ENCODE measurements at regions not wholly inside any gene's neighbourhood (a gene's known extent, or its start where the extent isn't known, plus 50 kb on each side); places are given as distances from the start of the nearest gene placed in this dataset.
"Not testable (repeated sequence)": the region's sequence is repeated elsewhere in the genome, so short reads cannot be mapped to it uniquely, and the experiment has no call there.

DNA sequence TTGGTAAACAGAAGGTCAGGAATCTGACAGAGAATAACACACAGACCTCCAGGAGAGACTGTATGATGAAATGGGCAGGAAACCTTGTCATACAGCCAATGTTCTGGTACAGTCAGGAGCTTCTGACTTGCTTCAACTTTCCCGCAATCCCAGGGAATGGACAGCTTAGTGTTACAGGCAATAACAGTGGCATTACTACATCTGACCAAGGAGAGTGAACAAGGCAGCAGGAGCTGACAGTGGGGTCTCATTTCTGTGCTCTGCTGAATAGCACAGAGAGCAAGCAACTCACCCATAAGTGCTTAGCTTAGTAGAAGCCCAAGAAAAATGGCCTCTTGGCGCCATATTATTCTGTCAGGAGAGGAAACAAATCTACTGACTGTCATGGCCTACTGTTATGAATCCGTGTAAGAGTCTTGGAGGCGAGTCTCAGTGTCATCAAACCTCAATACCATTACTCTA is 186.2 kb upstream of the MTPN start:
- DNase-seq = peak; percentile 29

DNA sequence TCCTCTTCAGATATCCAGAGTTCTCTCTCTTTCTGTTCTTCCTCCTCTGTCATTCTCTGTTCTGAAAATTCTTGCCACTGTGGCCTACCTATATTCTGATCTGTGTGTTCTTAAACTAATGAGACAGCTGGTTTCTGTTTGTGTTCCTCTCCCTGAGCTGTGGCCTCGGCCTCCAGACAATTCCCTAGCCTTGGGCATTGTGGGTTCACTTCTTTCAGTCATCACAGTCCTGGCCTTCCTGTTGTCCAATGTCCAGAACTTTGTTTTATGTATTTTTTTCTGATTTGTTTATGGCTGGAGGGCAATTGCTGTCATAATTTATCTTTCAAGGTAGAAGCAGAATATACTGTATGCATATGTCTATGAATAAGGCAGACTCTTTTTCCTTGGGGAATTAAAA is 173.2 kb upstream of the MTPN start:
- DNase-seq = no peak

DNA sequence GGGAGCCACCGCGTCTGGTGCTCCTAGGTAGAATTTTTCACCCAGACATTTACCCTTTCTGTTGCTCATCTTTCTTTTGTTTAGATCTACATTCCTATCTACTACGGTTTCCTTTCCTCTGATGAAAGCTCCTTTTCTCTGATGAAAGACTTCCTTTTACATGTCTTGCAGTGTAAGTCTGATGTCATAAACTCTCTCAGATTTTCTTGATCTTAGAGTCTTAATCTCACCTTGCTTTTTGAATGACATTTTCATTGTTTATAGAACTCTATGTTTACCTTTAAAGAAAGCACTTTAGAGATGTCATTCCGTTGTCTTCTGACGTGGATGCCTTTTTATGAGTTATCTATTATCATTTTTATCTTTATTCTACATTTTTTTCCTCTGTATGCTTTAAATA is 171.8 kb upstream of the MTPN start:
- no peak for DNase-seq

DNA sequence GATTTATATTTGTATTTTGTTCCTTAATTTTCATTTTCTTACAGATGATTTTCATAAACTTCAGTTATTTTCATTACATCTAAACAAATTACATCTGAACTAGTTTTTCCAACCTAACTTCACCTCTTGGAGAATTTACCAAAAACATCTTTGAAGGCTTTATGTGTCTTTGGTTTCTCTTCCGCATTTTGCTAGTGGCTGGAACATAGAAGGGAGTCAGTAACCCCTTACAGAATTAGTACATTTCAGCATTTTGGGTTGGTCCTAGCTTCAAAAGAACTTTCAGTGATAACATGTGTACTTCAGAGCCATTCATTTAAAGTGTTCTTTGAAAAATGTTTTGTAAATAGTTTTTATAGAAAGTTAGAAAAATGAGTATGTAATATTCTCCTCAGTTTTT is 169.8 kb upstream of the MTPN start:
- no peak for DNase-seq

DNA sequence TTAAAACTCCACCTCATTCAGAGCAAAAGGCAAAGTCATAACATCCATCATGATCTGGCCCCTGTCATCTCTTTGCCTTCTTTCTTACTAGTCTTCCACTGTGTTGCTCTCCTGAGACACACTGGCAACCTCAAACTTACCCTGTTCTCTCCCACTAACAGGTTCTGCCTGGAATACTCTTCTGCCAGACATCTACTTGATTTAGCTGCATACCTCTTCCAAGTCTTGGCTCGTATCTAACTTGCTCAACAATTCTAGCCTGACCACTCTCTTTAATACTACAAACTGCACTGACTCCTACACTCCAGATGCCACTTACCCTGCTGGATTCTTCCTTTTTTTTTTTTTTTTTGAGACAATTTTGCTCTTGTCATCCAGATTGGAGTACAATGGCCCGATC is 167.0 kb upstream of the MTPN start:
- no peak for DNase-seq

DNA sequence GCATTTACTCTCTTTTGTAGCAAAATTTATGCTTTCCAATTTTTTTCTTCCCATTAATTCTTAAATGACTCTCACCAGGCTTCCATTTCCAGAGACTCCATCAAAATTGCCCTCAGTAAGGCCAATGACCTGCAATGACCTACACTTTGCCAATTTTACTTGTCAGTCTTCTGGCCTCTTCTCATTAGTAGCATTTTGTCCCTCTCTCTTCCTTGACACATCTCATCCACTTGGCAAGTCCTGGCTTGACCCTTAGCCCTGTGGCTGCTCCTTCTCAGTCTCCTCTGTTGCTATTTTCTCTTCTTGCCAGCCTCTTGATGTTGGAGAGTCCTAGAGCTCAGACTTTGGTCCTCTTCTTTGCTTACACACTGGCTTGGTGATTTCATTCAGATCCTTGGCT is 166.1 kb upstream of the MTPN start:
- DNase-seq = no peak

DNA sequence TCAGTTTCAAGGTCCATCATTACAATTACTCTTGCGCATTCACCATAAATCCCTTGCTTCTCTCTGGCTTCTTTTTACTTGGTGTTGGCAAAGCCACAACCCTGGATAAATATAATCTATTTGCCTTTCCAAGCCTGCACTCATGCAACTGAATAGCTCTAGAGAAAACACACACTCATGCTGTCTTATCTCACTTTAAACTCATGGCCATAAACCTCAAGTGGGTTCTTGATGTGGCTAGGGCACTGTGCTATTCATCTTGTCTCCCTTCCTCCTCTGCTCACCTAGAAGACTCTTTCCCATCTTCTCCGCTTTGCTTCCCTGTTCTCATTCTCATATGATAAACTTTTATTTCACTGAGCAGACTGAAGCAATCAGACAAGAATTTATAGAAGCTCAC is 165.4 kb upstream of the MTPN start:
- no peak for DNase-seq

DNA sequence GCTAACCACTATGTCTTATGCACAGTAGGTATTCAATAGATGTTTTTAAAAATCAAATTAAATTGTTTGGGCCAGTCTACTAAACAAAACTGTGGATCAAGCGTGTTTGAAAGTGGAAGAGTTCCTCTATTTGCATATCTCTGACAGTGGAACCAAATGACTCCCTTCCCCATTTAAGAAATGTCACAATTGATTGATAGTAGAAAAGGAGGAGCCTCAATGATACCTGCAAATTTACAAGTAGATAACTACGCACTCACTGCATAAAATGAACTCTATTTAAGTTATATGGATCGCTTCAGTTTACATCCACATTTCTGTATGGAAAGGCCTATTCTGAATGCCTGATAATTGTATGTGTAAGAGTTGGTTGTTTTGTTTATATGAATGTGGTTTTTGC is 163.3 kb upstream of the MTPN start:
- DNase-seq = no peak

DNA sequence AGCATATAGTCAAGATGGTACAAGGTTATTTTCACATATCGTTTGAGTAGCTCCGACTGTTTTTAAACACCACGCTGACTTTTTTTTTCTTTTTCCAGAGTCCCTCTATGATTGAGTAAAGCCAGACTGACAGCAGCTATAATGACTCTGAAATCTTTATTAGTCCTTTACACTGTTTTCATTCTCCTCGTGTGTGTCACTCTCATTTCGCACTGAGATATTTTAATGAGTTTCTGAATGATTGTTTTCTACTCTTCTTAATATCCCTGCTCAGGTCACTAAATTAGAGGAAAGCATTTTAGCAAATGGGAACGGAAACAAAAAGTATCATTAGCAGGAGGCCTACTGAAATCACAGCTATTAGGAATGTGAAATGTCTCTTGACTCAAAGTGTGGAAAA is 162.3 kb upstream of the MTPN start:
- no peak for DNase-seq

DNA sequence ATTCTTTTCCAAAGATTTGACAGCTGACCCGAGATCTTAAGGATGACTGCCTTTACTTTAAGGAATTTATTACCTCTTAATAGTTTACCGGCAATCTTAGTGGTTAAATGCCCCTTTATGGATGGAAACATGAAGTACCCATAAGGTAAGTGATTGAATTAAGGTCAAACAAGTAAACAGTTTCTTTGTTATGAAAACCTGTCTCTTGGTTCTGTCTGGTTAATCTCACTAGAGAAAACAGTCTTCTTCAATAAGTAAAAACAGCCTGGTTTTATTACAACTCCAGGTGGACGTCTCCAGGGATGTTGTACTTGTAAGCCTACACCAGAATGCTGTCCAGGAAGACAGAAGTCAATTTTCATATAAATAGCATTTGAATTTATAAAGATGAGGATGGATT is 161.8 kb upstream of the MTPN start:
- no peak for DNase-seq

DNA sequence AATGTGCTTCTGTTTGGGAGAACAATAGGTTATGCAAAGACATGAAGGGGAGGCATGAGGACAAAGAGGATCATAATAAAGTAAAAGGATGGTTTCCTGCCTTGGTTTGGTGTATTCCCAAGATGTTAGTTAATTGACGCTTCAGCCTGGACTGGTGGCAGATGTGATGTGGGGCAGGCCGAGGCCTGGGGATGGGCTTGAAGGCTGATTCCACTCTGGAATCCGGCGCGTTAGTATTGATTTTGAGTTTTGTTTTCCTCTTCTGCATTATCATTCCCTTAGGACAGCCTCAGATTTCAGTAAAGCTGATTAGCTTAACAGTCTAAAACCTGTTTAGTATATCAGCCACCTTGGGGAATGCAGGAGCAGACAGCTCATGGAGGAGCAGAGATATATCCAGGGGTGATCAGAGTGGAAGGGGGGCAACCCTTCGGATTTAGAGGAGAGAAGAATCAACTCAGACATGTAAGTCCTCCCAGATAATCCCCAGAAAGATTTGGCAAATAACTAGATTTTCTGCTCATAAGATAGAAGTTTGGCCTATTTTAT is 159.8 kb upstream of the MTPN start:
- no peak for DNase-seq

DNA sequence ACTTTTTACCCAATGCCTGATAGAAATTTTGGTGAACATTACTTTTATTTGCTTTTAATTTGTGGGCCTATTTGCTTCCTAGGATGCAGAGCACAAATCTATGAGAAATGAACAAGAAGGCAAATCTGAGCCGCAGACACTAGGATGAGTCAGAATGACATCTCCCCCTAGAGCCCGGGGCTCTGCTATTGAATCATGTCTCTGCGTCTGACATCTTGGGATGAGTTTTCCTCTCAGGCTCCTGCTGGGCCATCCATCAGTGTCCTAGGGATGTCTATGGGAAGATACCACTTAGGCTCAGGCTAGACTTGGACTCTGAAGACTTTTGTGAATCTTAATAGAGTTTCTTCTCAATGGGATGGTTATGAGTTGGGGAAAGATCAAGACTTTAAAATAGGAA is 157.3 kb upstream of the MTPN start:
- peak; percentile 82 for DNase-seq

DNA sequence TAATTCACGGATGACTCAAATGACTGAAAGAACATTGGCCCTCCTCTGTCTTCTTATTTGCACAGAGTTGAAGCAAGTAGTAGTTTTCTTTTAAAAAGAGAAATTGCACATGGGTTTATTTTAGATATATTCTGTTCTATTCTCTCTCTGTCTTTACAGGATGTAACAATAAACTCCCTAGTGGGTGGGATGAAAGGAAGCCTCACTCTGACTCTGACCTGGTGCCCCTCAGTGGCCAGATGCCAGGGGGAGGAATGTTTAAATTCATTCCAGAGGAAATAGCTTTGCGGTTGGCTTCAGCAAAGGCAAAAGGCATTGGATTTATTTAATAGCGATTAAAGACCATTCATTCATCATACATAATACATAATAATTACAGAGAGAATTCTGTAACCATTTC is 156.4 kb upstream of the MTPN start:
- peak; percentile 88 for DNase-seq

DNA sequence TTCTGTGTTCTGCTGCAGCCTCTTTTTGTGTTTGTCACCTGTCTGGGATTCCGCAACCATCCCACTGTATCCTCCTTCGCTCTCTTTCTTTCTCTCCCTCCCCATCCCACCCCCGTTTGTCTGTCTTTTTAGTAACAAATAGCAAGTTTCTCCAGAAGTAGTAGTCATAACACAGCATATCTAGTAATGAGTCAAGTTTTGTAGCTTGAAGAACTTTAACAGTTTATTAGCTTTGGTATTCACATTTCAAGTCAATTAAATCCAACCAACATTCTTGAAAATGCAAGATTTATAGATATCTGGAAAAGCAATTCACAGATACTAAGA is 154.1 kb upstream of the MTPN start:
- no peak for DNase-seq

DNA sequence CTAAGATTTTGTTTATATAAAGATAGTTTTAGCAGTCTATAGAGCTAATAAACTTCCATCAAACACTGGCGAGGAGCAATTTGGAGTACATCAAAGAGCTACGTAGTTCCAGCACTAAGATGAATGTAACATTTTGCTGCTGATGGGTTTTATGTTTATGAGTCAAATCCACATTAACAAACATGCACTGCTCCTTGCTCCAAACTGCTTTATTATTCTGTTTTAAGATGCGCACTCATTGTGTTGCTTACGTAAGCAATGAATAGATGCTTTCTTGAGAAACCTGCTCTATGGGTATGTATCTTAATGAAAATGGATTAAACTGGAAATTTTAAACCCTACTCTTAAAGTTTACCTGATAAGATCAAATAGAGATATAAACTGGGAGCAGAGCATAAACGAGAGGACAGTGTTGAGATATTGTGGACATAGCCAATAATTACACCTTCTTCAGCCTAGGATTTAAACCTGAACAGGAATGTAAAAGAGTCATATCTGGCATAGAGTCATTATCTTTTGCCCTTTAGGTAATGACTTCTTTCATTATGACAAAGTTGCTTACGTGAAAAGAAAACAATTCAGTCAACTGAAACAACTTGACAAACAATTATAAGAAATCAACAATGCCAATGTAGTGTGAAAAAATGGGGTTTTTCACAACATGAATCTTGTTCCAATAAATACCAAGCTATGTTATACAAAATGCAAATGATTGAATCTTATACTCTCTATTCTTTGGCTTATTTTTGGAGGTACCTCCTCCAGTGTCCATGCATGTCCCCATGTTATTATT is 153.5 kb upstream of the MTPN start:
- DNase-seq = no peak

DNA sequence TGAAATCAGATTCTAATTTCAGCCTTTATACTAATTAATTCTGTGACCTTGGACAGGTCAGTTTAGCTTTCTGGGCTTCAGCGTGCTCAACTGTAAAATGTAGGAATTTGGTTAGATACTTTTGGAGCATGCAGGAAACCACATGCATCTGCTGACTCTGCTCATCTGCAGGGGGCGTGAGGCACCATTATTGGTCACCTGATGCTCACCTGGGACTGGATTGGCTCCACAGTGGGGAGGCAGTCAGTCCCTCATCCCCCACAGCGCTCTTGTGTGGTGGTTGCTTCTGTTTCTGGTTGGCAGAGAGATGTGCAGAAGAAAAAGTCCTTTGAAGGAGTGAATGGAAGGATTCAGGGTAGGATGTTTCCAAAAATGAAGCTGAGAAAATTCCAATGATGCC is 150.9 kb upstream of the MTPN start:
- DNase-seq = no peak

DNA sequence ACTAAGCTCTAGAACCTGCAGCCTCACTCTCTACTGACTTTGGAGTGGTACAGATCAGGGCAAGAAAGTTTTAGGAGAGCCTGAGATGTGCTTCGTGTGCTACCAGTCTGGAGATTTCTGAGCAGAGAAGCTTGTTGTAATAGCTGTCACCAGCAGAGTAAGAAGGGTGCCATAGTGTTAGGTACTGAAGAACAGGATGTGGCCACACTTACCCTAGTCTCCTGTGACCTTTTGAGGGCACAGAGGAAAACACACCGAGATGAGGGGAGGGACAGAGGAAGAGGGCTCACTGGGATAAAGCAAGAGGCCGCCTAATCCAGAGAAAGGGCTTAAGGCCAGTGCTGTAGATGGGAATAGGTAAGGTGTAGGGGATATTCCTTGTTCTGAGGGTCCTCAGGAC is 146.2 kb upstream of the MTPN start:
- no peak for DNase-seq

DNA sequence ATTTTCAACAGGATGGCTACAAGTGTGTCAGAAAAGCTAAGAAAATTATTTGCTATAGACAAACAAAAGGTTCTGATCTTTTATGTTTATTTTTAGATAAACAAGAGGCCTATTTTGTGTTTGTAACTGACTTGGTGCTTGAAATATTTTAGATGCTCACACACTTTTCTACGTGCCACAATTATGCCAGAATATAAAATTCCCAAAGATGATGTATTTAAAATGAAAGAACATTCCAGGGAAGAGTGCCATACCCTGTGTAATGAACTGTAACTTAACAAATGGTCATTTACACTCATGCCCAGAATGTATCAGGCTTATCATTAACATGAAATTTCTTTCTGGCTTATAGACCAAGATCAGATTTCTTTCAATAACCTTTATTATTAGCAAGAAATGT is 144.9 kb upstream of the MTPN start:
- DNase-seq = no peak

DNA sequence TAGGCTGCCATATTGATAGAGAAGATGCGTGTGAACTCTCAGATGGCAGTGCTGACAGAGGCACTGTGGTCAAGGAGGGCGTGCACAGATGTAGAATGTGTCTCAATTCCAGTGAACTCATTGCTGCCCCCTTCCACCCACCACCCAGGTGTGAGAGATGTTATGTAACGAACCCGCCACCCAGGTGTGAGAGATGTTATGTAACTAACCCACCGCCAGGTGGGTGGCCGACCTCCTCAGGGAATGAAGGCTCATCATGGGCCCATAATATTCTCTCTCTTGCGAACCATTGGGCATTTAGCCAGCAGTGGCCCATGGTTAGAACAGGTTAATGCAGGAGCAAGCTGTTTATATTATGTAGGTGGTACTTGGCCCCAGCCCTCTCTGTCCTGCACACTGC is 140.4 kb upstream of the MTPN start:
- DNase-seq = no peak

DNA sequence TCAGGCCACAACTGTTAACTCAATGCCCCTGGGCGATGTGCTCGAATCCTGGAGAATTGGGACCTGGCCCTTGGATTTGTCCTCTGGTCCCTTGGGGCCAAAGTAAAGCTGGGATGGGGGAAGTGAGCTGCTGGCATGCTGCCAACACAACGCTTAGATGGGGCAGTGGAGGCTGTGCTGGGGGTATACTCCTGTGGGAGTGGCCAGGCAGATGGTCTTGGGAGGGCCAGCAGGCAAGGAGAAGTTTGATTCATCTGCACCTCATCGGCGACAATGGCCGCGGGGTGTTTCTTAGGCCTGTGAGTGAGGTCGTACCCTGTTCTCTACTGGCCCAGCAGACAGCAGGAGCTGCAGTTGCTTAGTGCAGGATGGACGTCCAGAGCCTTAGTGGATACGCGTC is 139.0 kb upstream of the MTPN start:
- no peak for DNase-seq

DNA sequence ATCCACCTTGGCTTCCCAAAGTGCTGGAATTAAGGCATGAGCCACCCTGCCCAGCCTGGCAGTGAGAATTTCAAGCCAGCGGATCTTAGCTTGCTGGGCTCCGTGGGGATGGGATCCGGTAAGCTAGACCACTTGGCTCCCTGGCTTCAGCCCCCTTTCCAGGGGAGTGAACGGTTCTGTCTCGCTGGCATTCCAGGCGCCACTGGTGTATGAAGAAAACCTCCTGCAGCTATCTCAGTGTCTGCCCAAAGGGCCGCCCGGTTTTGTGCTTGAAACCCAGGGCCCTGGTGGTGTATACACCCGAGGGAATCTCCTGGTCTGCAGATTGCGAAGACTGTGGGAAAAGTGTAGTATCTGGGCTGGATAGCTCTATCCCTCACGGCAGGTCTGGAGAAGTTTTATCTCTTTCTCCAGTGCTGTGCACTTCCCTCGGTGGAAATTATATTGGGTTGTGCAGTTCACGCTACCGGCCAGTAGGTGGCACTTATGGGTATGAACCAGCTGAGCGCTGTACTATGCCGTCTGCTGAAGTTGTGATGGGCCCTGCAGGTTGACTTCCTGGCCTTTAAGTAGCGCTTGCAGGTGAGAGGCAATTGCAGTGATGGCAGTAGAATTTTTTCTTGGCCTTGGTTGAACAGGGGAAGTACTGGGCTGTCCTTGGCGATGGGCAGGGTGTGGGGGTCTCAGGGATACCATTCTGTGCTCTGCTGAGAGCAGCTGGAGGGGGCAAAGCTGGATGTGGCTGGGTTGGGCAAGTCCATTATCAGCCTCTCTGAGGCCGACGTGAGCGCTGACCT is 138.0 kb upstream of the MTPN start:
- peak; percentile 50 for DNase-seq

DNA sequence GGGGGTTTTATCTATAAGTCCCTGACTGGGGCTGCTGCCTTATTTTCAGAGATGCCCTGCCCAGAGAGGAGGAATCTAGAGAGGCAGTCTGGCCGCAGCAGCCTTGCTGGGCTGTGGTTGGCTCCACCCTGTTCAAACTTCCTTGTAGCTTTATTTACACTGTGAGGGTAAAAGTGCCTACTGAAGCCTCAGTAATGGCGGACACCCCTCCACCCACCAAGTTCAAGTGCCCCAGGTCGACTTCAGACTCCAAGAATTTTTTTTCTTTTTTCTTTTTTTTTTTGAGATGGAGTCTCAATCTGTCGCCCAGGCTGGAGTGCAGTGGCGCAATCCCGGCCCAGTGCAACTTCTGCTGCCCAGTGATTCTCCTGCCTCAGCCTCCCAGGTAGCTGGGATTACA is 137.3 kb upstream of the MTPN start:
- DNase-seq = not testable (repeated sequence)

DNA sequence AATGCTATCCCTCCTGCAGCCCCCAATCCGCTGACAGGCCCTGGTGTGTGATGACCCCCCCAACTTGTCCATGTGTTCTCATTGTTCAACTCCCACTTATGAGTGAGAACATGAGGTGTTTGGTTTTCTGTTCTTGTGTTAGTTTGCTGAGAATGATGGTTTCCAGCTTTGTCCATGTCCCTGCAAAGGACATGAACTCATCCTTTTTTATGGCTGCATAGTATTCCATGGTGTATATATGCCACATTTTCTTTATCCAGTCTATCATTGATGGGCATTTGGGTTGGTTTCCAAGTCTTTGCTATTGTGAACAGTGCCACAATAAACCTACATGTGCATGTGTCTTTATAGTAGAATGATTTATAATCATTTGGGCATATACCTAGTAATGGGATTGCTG is 131.9 kb upstream of the MTPN start:
- DNase-seq = not testable (repeated sequence)

DNA sequence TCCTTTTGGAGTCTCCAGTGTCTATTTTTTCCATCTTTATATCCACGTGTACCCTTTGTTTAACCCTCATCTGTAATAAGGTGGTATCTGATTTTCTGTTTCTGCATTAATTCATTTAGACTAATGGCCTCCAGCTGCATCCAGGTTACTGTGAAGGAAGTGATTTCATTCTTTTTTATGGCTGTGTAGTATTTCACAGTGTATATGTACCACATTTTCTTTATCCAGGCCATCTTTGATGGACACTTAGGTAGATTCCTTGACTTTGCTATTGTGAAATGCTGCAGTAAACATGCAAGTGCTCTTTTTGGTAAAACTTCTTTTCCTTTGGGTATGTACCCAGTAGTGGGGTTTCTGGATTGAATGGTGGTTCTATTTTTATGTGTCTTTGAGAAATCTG is 128.0 kb upstream of the MTPN start:
- no peak for DNase-seq

DNA sequence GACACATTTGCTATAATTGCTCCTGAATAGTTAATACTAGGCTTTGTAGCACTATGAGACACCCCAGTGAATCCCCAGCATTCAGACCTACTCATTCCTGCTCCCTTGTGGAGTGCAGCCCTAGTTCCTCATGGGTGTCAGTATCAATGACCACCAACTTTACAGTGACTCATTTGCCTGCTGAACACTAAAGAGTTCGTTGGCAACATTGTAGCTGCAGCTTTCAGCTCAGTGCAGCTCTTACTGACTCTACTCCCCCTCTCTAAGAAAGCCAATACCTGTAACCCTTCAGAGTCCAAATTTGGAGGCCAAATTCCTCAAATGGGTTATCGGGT is 127.1 kb upstream of the MTPN start:
- DNase-seq = no peak
